HL-60 (cell line): ENCODE measurements at regions not wholly inside any gene's neighbourhood (a gene's known extent, or its start where the extent isn't known, plus 50 kb on each side); places are given as distances from the start of the nearest gene placed in this dataset. TPM values are rescaled to one million over a fixed set of nuclear protein-coding genes. Genes with fewer than 3 reads are reported as not detected.

Source experiments
- DNase-seq, 2 experiments: peaks; one replicate each; pipeline ENCODE4 v3.0.0-alpha.2; 2010 to 2020; ENCODE audit warnings: low read depth in 1 of 2, low spot score in 1 of 2
- H3K27ac ChIP-seq: fragments of 250-450 bp; sonication (Bioruptor Pico); replicated peaks from 2 replicates; pipeline ENCODE4 v1.5.1; 2020; ENCODE audit warnings: mild to moderate bottlenecking, moderate library complexity
- H3K27me3 ChIP-seq: fragments of 250-450 bp; sonication (Bioruptor Pico); 2 replicates; pipeline ENCODE4 v1.5.1; 2021; ENCODE audit warnings: mild to moderate bottlenecking, moderate library complexity; ENCODE audit not compliant: insufficient read depth, poor library complexity, severe bottlenecking
- H3K4me3 ChIP-seq: replicated peaks from 2 replicates; pipeline ENCODE4 v1.5.1; 2011; ENCODE audit warnings: mild to moderate bottlenecking, control low read depth, low read length; ENCODE audit not compliant: insufficient read depth
- CTCF ChIP-seq: IDR thresholded peaks from one replicate; pipeline ENCODE4 v1.5.1; 2011; ENCODE audit warnings: low read length, control low read depth, inconsistent platforms; ENCODE audit not compliant: insufficient read depth
- GABPA ChIP-seq: IDR thresholded peaks from 2 replicates; pipeline ENCODE4 v1.6.1; 2012; ENCODE audit warnings: low read depth
- POLR2AphosphoS5 ChIP-seq: IDR thresholded peaks from 2 replicates; pipeline ENCODE4 v1.6.1; 2012; ENCODE audit warnings: low read depth
- REST ChIP-seq: IDR thresholded peaks from 2 replicates; pipeline ENCODE4 v1.6.1; 2012; ENCODE audit warnings: low read depth; ENCODE audit not compliant: insufficient replicate concordance
- SPI1 ChIP-seq: IDR thresholded peaks from 2 replicates; pipeline ENCODE4 v1.6.1; 2012; ENCODE audit warnings: low read depth, mild to moderate bottlenecking, borderline replicate concordance
- microRNA-seq: library from miRNA; unstranded; fragments of <30 nt; microRNA quantifications from one replicate; pipeline ENCODE4, GENCODE V29; 2018

DNA sequence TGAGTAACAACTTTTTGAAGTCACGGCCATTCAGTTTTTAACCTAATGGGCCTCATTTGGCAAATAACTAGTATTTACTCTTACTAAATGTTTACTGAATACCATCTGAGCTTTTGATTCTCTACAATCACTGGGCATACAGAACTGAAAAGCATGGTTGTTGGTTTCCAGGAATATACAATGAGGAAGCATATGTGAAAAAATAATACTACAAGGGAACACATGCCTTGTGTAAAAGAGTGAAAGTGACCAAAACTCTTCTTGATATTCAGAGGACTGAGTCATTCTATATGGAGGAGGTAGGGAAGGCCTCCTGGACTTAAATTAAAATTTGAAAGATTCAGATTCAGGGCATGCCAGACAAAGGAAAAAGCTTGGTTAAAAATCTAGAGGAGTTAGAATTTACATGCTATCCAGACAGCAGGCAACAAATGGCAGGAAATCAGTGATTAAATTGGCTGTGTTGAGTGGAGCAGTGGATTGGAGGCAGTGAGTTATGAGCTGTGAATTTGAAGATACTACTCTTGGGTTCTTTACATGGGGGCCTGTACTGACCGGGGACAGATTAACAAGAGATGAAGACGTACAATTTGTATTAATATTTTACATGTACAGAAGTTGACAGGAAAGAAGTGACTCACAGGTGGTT lies 53.6 kb upstream of the NRXN1 start:
- Histone ChIP-seq H3K27me3 (no peaks in the 10 kb centered on the region), H3K27ac (no peak overlapping the region), H3K4me3 (no peak overlapping the region)
- TF ChIP-seq REST (no peak), CTCF (no peak), POLR2AphosphoS5 (no peak), GABPA (no peak), SPI1 (no peak)
- no peak for DNase-seq

GRCh38 chr2:51084750-51085149 lies 52.8 kb upstream of the NRXN1 start:
- H3K4me3 ChIP-seq = no peak overlapping the region
- H3K27ac ChIP-seq = no peak overlapping the region
- no peak for DNase-seq
- H3K27me3 ChIP-seq = no peaks in the 10 kb centered on the region
- TF ChIP-seq SPI1 (no peak), POLR2AphosphoS5 (no peak), REST (no peak), GABPA (no peak), CTCF (no peak)

Small RNA genes lying in the stretch of these regions (microRNA-seq; reads per million reads assigned to microRNA genes)
- not detected for gene MIR4431
